Vagina (tissue), 2 donors: ENCODE measurements at regions not wholly inside any gene's neighbourhood (a gene's known extent, or its start where the extent isn't known, plus 50 kb on each side); places are given as distances from the start of the nearest gene placed in this dataset.

Experiments
- DNase-seq, 2 donors: peaks; one replicate each; pipeline ENCODE4 v3.0.0-alpha.2; 2017; ENCODE audit errors: extremely low spot score in 2 of 2
- H3K27ac ChIP-seq: fragments of 200-600 bp; sonication (generic); one replicate; pipeline ENCODE4 v1.5.1; 2019
- H3K27me3 ChIP-seq: fragments of 200-600 bp; sonication (generic); one replicate; pipeline ENCODE4 v1.5.1; 2019
- H3K36me3 ChIP-seq, 2 donors: fragments of 200-600 bp; sonication (generic); one replicate each; pipeline ENCODE4 v1.5.1; 2017 to 2019
- H3K4me1 ChIP-seq: fragments of 200-600 bp; sonication (generic); one replicate; pipeline ENCODE4 v1.5.1; 2019
- H3K4me3 ChIP-seq, 2 donors: fragments of 200-600 bp; sonication (generic); 1 replicate in 1 of 2; 2 replicates in 1 of 2; pipeline ENCODE4 v1.5.1; 2016 to 2019
- H3K9me3 ChIP-seq: fragments of 200-600 bp; sonication (generic); one replicate; pipeline ENCODE4 v1.5.1; 2019
- CTCF ChIP-seq, 3 experiments: fragments of 450-650 bp in 2 of 3; fragments of 200-600 bp in 1 of 3; sonication (generic) in 1 of 3; IDR thresholded peaks; one replicate each; pipeline ENCODE4 v1.5.1; 2017 to 2019; ENCODE audit warnings: antibody characterized with exemption in 3 of 3, mild to moderate bottlenecking in 2 of 3, moderate library complexity in 2 of 3
- POLR2A ChIP-seq, 2 donors: fragments of 450-650 bp; IDR thresholded peaks; one replicate each; pipeline ENCODE4 v1.6.1; 2017; ENCODE audit warnings: antibody characterized with exemption in 2 of 2, mild to moderate bottlenecking in 2 of 2, moderate library complexity in 2 of 2
- POLR2AphosphoS5 ChIP-seq, 2 donors: sonication (generic); formaldehyde crosslinking; IDR thresholded peaks; one replicate each; pipeline ENCODE4 v1.9.0; 2017; ENCODE audit warnings: antibody characterized with exemption in 2 of 2, mild to moderate bottlenecking in 2 of 2, low read depth in 1 of 2; ENCODE audit not compliant: insufficient read depth in 1 of 2
- intact Hi-C: fragments of 100-400 bp; cut with DNase I; formaldehyde crosslinking; loops from one replicate; pipeline ENCODE4 v1.15.1; 2023

- intact Hi-C loops: no loop called here
Measured at GRCh38 chr20:1776681-1777475, 118.3 kb upstream of the SIRPA start.

GRCh38 chr20:1775117-1775516 is 117.5 kb upstream of the SIRPG start:
- no peaks in the 10 kb centered on the region for H3K27me3 ChIP-seq
- no peaks in the 10 kb centered on the region for H3K9me3 ChIP-seq
- peaks cover 12% of the 10 kb centered on the region for H3K4me1 ChIP-seq
- no peak for DNase-seq
- intact Hi-C loops: no loop called here
- no peak overlapping the region for H3K4me3 ChIP-seq
- H3K27ac ChIP-seq: no peak overlapping the region
- TF ChIP-seq CTCF (IDR thresholded peaks at IDR 0.05): no peak
- TF ChIP-seq POLR2AphosphoS5 (IDR thresholded peaks at IDR 0.05; ENCODE audit: insufficient read depth in 1 of 2, low read depth in 1 of 2): no peak
- no peak for TF ChIP-seq POLR2A (IDR thresholded peaks at IDR 0.05)
- no peaks in the 10 kb centered on the region for H3K36me3 ChIP-seq

More at GRCh38 chr20:1776681-1777475, 118.3 kb upstream of the SIRPA start:
- TF ChIP-seq POLR2A (IDR thresholded peaks at IDR 0.05) (no peak), CTCF (IDR thresholded peaks at IDR 0.05) (peak in 2 of 3 experiments; percentile 67 to 77), POLR2AphosphoS5 (IDR thresholded peaks at IDR 0.05; ENCODE audit: insufficient read depth in 1 of 2, low read depth in 1 of 2) (peak in 1 of 2 donors; percentile 41)
- Histone ChIP-seq H3K4me3 (peak overlapping the region; percentile 53 to 66), H3K36me3 (no peaks in the 10 kb centered on the region), H3K9me3 (no peaks in the 10 kb centered on the region), H3K27me3 (no peaks in the 10 kb centered on the region), H3K27ac (peak overlapping the region; percentile 51), H3K4me1 (peaks cover 12% of the 10 kb centered on the region)
- DNase-seq: no peak

GRCh38 chr20:1774479-1774878 is 116.9 kb upstream of the SIRPG start:
- Histone ChIP-seq H3K4me3 (no peak overlapping the region), H3K27me3 (no peaks in the 10 kb centered on the region), H3K9me3 (no peaks in the 10 kb centered on the region), H3K27ac (no peak overlapping the region), H3K36me3 (no peaks in the 10 kb centered on the region), H3K4me1 (peaks cover 12% of the 10 kb centered on the region)
- DNase-seq: no peak
- intact Hi-C loops: no loop called here
- no peak for TF ChIP-seq CTCF (IDR thresholded peaks at IDR 0.05)
- no peak for TF ChIP-seq POLR2AphosphoS5 (IDR thresholded peaks at IDR 0.05; ENCODE audit: insufficient read depth in 1 of 2, low read depth in 1 of 2)
- no peak for TF ChIP-seq POLR2A (IDR thresholded peaks at IDR 0.05)

GRCh38 chr20:1773816-1774215 is 116.2 kb upstream of the SIRPG start:
- Histone ChIP-seq H3K4me3 (no peak overlapping the region), H3K4me1 (peaks cover 12% of the 10 kb centered on the region), H3K36me3 (no peaks in the 10 kb centered on the region), H3K27ac (no peak overlapping the region), H3K27me3 (no peaks in the 10 kb centered on the region), H3K9me3 (no peaks in the 10 kb centered on the region)
- TF ChIP-seq POLR2A (IDR thresholded peaks at IDR 0.05): no peak
- TF ChIP-seq CTCF (IDR thresholded peaks at IDR 0.05): no peak
- no peak for TF ChIP-seq POLR2AphosphoS5 (IDR thresholded peaks at IDR 0.05; ENCODE audit: insufficient read depth in 1 of 2, low read depth in 1 of 2)
- intact Hi-C loops: no loop called here
- no peak for DNase-seq

- no peak for DNase-seq
- Histone ChIP-seq H3K4me1 (no peaks in the 10 kb centered on the region), H3K27ac (no peak overlapping the region), H3K4me3 (no peak overlapping the region), H3K36me3 (no peaks in the 10 kb centered on the region), H3K27me3 (no peaks in the 10 kb centered on the region), H3K9me3 (no peaks in the 10 kb centered on the region)
- TF ChIP-seq POLR2A (IDR thresholded peaks at IDR 0.05): no peak
- TF ChIP-seq CTCF (IDR thresholded peaks at IDR 0.05): no peak
- TF ChIP-seq POLR2AphosphoS5 (IDR thresholded peaks at IDR 0.05; ENCODE audit: insufficient read depth in 1 of 2, low read depth in 1 of 2): no peak
- intact Hi-C loops: no loop called here
Measured at GRCh38 chr20:1769491-1769890, 111.9 kb upstream of the SIRPG start.
